GM21360 (cell line): ENCODE measurements at regions not wholly inside any gene's neighbourhood (a gene's known extent, or its start where the extent isn't known, plus 50 kb on each side); places are given as distances from the start of the nearest gene placed in this dataset.

Experiments used
- ATAC-seq: cut with Tn5 transposase; IDR thresholded peaks from one replicate; pipeline ENCODE4 v1.9.1; 2021; ENCODE audit warnings: mild to moderate bottlenecking, moderate library complexity; ENCODE audit not compliant: unreplicated experiment

DNA sequence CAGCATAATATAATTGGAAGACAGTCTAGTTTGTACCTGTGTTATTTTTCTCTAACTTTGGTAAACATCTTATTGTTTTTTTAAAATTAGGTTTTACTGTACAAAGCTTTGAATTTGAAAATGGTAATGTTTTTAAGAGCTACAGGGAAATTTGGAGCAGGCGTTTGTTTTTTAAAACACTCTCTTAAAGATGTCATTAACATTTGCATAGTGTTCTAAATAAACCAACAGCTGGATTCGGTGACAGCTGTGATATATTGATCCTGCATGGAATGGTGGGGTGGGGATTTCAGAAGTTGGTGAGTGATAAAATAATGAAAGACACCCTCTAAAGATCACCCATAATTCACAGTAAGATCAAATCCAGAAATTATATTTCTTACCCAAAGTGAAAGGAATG is 97.9 kb upstream of the PRL start:
- ATAC-seq: no peak

DNA sequence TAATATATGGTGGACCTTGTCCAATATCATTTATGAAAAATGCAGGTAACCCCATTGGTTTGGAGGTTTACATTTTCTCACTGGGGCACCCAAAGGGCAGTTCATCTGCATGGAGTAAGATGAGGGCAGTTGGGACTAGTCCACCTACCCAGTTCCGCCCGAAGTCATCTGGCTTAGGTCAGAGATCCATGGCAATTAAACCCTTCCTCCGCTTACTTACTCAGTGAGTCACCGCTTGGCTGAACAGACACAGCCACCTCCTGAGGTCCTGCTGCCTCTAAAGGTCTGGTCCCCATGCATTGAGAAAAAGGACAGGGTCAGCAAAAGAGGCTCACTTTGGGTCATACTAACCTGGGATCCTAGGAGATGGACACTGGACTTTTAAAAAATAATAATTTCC is 102.9 kb upstream of the PRL start:
- no peak for ATAC-seq

DNA sequence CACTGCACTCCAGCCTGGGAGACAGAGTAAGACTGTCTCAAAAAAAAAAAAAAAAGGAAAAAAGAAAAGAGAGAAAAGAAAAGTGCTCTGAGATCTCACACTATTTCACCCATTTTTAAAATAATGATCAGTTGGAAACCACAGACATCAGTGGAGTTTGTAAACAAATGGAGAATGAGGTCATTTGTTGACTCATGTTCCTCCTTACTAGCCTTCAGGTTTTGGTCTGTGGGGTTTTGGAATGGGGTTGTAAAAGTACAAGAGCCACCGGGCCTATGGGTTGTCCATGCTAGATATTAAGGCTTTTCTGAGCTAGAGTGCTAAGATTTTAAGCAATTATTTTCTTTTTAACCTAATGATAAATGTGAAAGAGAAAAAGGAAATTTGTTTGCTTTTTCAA is 104.4 kb upstream of the PRL start:
- no peak for ATAC-seq

DNA sequence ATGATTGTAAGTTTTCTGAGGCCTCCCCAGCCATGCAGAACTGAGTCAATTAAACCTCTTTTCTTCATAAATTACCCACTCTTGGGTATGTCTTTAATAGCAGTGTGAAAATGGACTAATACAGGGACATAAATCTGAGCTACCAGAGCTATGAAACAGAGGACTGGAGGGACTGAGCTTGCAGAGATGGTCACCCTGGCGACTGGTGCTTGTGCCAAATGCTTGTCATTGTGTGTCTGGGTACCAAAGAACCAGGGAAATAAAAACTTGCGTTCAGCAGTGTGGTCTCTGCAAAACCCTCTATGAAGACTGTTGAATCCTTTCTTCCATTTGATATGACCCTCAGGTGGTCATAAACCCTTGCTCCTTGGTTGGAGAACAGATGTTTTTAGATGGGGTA is 105.1 kb upstream of the PRL start:
- ATAC-seq: no peak

DNA sequence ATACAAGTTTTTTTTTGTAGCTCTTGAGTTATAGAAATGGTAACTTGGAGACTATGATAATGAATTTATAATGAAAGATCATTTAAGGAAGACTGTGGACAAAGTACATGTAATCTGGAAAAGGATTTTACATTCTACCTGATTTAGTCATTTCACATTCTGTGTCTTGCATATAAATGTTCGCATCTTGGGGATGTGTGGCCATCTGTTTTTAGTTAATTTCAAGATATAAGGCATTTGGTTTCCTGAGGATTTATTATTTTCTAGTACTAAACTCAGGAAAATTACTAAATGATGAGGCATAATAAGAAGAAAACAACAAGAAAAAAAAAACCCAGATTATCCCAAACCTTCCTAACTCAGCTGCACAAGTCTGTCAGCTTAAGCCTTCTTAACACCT is 112.7 kb upstream of the PRL start:
- ATAC-seq: no peak

DNA sequence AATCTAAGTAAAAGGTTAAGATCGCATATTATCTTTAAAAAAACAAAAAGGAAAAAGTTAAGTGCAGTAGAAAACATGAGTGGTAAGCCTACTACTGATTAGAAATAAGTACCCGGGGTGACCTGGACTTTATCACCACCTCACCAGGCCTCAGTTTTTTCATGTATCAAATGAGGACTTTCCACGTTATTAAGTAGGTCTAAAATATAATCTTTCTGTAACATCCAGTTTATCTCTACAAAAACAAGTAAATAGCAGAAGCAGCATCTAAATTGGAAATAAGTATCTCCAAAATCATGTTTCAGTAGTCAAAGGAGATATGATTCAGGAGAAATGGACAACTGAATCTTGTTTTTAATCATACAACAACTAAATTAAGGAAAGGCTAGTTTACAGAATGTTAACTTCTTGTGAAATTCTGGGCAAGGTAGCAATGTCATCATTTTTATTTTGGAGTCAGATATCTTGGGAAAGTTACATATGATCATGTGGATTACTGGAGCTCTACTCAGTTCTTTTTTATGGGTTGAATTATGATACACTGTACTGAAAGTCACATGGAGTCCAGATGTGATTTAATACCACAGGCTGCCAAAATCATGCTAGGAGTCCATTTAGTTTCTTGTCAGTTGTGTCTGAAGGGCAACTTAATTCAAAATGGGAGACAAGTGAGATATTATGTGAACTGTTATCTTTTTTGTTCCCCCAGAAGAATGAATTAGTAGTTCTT is 114.7 kb upstream of the PRL start:
- no peak for ATAC-seq

DNA sequence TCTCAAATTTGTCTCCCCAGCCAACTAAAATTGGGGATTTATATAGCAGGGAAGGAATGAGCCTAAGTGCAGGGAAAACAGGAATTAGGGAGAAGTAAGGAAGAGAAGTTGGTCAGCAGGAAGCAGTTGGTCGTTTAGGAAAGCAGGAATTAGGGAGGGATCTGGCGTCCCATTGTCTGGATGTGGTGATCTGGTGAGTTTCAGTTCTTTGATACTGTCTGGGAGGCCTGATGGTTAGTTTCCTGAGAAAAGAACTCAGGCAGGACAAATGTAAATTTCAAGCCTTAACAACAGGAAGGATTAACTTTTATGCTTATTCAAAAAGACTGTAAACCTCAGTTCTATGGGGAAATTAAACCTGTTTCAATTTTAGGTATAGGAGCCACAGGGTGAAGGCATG is 116.2 kb upstream of the PRL start:
- ATAC-seq: no peak

DNA sequence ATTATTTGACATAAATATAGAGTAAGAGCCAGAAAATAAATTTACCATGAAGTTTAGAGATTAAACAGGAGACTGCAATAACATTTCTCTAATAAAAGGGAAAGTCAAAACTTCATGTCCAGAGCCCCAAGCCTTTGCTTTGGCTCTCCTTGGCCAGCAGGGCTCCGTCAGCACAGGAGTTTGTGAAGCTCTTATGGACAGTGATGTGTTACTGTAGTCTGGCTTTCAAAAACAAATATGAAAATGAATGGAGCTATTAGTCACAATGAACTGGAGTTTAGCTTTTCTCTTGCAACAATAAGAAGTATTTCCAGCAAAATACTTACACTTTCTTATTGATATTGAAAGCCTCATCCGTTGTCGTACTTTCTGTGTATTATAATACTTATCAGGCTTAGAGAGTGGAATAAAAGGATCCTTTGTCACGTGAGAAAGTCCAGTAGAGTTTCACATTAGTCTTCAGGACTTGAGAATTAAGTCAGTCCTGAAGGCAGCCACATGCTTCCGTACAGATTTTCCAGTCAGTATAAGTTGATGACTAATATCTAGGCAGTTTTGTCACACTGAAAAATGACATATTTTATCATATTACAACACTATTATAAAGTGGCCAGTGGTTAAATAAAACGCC is 117.0 kb upstream of the PRL start:
- ATAC-seq: no peak

DNA sequence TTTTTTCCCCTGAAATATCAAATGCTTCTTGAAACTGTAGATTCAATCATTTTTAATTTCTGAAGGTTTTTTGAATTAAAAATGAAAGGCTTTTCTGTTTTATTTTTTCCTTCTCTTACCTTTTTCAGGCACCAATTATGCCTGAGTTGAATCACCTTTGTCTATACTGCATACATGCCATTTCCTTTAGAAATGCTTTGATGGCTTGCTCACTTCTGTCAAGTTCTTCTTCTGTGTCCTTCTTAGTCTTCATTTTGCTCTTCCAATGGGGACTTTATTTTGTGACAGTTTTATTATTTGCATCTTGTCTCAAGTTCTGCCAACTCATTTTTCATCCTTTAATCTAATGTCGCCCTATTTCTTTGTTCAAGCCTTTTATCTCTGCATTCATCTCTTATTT is 121.9 kb upstream of the PRL start:
- ATAC-seq: no peak

DNA sequence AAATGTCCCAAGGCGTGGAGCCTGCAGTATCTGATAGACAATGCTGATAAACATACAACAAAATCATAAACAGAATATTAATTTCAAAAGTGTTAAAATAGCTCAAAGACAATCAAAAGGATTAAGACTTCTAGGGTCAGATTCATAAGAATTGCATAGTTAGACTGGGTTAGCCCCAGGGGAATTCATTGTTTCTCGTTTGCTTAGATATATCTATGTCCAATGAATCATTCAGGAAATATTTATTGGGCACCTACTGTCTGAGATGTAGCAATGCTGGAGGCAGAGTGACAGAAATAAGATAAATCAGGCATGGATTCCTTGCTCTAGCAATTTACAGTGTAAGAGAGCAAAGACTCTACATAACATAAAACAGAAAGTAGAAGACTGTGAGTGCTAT is 124.4 kb upstream of the PRL start:
- no peak for ATAC-seq

DNA sequence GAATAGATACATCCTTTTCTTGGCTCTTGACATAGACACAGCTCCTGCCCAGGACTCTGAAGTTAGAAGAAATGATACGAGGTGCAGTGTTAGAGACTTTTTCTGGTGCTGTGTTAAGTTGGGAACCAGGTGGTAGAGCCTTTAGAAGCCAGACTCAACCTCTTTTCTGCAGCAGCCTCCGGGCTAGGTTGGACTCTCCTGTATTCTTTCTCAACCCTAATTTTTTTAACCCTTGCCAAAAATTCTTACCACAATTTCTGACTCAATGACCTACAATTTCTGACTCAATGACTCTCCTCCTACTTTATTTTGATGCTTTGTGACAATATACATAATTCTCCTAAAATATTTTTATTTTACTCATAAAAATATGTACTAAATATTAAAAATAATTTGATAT is 127.4 kb upstream of the PRL start:
- no peak for ATAC-seq

DNA sequence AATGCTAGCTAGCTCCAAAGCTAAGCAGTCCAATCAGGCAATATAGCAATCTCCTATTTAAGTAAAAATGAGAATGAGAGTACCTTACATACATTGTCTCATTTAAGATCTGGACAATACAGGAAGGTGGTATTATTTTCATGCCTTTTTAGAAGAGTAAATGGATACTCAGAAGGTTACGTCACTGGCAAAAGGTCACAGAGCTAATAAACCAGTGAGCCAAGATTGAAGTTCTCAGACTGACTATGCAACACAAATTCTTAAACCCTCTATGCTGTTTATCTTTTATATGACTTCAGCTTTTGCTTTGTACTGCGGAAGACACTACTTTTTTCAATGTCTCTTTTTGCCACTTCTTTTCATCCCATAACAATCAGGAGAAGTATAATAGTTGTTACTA is 135.2 kb upstream of the PRL start:
- no peak for ATAC-seq

DNA sequence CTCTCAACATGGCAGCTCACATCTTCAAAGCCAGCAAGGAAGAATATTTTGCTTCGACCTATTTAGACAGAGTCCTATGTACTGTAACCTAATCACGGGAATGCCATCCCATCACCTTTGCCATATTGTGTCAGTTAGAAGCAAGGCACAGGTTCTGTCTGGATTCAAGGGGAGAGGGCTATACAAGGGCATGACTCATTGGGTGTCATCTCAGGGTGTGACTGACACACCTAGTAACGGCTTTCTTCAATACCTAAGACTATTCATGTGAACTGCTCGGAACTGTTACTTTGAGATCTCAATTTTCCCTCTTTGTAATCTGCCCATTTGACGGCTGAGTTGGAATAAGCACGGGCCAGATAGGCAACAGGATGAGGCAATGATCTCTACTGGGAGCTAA is 135.6 kb upstream of the HDGFL1 start:
- ATAC-seq: no peak

DNA sequence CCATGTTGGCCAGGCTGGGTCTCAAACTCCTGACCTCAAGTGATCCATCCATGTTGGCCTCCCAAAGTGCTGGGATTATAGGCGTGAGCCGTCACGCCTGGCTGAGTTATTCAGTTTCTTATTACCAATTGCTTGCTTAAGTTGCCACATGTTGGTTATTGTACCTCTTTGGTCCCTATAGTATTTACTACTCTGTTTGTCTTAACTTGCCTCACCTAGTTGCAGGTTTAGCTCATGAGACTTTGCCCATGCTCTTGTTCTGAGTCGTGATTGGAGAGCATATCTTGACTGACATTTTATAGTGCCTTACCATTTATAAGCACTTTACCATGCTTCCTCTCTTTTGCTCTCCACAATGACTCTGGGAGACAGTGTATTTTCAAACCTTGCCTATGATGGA is 134.2 kb upstream of the HDGFL1 start:
- ATAC-seq: no peak

DNA sequence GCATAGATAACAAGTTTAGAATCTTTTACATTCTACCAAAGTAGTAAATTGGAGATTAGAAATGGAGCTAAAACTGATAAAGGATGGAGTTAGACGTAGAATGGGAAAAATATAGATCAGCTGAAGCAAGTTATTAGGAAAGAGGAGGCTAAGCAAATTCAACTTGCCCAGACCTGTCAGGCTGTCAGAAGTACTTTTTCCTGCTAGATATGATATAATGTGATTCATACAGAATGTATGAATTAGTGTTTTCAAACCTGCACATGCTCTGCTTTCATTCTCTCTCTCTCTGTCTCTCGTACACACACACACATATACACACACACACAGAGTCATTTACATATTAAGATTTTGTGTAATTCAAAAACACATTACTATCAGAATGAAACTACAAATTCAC is 133.2 kb upstream of the HDGFL1 start:
- ATAC-seq: no peak

DNA sequence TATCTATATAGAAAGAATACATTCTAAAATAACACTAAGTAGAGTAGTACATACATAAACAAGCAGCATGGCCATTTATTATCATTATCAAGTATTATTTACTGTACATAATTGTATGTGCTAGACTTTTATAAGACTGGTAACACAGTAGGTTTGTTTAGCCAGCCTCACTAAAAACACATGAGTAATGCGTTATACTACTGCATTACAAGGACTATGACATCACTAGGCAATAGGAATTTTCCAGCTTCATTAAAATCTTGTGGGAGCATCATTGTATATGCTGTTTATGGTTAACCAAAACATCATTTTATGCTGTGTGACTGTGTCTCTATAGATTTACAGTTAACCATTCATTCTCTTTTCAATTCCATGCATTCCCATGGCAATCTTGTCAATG is 131.7 kb upstream of the HDGFL1 start:
- ATAC-seq: no peak

DNA sequence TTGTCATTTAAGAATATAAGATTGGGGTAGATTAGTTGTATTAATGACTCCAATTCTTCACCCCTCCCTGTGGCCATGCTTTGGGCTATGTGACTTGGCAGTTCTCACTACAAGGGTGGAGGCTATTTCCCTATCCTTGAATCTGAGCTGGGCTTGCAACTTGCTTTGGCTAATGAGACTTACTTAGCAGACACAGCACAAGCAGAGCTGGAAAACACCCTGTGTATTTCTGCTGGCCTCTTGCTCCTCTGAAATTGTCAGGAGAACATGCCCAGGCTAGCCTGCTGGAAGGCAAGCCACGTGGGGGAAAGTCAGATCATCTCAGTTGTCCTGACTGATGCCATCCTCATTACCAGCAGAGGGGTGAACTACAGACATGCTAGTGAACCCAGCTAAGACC is 126.5 kb upstream of the HDGFL1 start:
- no peak for ATAC-seq

DNA sequence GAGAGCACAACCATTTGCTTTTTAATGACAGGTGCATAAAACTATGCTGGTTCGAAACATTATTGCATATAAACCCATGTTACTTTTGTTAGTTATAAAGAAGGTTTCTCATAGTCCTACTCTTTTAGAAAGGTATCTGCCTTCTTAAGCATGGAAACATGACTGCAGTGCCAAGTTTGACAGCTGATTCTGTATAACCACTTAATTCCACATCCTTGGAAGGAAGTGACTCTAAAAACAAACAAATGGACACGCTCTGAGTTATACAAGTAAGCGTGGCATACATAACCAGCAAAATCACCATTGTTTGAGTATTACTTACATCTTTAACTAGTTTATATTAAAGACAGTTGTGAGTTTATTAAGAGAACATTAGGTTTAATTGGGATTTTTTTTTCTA is 125.0 kb upstream of the HDGFL1 start:
- no peak for ATAC-seq

DNA sequence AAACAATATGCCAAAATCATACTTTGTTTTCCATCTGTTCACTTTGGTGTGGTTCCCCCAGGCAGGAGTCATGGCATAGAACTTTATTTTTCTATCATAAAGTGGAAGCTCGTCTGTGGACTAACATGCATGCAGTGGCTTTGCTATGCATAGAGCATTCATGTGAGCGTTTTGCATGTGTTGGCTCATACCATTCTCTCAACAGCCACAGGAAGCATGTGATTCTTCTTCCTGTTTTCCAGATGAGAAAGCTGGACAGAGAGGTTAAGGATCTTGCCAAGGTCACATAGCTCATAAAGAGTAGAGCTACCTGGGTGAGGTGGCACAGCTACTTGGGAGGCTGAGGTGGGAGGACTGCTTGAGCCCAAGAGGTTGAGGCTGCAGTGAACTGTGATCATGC is 123.4 kb upstream of the HDGFL1 start:
- ATAC-seq: no peak

DNA sequence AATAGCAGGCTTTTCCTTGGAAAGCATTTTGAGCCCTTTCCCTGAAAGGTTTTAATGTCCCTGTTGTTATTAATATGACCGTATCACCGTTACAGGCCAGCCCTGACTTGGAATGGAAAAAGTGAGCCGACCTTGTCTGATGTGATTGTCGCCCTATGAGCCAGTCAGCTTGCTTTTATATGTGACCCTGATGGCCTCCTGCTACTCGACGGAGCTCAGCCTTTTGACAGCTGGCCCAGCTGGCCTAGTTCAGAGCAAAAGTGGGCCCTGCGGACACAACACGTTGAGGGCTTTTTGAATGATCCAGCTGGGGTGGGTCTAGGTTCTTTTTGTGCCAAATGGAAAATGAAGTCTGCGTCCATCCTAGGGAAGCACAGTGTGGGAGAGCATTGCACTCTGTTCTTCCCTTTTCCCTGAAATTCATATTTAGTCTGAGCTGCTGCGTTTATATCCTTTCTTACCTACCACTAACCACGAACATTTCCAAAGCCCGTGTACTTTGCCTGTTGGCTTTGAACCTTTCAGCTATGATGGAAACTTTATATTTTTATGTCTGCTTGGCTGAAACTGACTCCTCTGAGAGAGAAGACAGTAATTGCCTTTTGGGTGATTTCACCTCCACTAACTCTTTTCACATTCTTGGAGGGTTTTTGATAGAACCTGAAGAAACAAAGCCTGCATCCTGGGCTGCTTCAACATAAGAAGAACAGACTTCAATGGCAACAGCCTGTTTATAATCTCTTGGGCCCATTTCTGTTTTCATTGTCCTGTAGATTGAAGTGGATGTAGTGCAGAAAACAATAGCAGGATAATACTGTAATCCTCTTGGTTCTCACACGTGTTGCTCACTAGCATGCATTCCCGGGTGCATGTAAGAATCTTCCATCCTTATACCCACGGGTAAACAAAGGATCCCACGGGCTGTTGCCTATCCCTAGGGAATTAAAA is 121.8 kb upstream of the HDGFL1 start:
- no peak for ATAC-seq

DNA sequence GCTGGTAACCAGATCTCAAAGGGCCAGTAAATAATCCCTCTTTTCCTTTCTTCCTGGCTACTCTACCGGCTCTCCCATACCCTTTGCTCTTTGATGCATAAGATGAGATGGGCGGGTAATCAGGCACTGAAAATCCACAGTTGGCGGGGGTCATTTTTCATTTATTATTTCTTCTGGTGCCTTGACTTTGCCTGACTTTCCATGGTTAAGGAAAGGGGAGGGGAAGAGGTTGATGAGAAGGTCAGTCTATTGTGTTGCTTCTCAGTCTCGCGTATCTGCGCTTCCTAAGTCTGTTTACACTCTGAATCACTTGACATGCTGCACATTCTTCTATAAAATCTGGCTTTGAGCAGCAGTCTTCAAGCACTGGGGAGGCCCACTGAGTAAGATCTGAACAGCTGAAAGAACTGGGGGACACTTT is 121.1 kb upstream of the HDGFL1 start:
- no peak for ATAC-seq

DNA sequence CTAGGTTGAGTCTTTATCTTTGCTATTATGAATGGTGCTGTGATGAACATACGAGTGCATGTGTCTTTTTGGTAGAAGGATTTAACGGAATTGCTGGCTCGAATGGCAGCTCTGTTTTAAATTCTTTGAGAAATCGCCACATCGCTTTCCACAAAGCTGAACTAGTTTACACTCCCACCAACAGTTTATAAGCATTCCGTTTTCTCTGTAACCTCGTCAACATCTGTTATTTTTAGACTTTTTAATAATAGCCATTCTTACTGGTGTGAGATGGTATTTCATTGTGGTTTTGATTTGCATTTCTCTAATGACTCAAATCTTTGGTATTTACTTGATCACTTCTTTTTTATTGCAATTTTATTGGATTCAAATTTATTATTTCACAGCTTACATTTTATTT is 117.4 kb upstream of the HDGFL1 start:
- ATAC-seq: no peak
